NCI-H2081 (cell line): ENCODE measurements at regions not wholly inside any gene's neighbourhood (a gene's known extent, or its start where the extent isn't known, plus 50 kb on each side); places are given as distances from the start of the nearest gene placed in this dataset.
"Not testable (repeated sequence)": the region's sequence is repeated elsewhere in the genome, so short reads cannot be mapped to it uniquely, and the experiment has no call there.

Source experiments
- DNase-seq, 2 experiments: peaks; one replicate each; lab custom pipeline; 2025; lab: John Stamatoyannopoulos, UW

DNA sequence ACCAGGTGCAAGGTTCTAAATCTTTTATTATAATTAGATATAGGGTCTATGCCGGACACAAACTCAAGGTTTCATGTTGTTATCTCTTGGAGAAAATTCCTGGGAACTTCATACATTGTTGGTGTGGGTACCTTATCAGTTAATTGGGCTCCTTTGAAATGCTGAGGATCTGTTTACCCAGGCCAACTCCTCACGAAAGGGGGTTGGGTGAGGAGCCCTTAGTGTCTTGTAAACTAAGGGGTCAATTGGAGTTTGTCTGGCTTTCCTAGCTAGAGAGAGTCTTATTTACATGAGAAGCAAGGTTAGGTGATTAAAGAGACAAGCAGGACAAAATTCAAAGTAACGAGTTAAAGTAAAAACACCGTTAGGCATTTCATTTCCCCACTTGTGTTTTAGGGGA, 670.9 kb downstream of the TMEM121 start:
- not testable (repeated sequence) for DNase-seq

DNA sequence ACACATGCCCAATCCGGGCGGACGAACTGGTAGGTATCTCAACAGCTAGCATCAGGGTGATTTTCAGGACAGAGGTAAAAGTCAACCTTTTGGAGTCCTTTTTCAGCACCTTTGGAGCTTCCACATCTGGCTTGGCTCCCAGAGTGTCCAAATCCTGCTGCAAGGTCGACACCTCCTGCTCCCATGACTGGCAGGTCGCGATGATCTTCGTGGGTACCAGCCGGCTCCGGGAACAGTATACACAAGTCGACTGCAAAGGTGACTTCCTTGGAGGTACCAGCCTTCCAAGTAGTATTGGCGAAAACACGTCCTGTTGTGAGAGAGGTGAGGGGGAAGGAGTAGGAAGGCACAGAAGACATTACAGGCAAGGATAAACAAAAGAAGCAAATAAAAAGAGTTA, 672.7 kb downstream of the TMEM121 start:
- DNase-seq, result no peak

DNA sequence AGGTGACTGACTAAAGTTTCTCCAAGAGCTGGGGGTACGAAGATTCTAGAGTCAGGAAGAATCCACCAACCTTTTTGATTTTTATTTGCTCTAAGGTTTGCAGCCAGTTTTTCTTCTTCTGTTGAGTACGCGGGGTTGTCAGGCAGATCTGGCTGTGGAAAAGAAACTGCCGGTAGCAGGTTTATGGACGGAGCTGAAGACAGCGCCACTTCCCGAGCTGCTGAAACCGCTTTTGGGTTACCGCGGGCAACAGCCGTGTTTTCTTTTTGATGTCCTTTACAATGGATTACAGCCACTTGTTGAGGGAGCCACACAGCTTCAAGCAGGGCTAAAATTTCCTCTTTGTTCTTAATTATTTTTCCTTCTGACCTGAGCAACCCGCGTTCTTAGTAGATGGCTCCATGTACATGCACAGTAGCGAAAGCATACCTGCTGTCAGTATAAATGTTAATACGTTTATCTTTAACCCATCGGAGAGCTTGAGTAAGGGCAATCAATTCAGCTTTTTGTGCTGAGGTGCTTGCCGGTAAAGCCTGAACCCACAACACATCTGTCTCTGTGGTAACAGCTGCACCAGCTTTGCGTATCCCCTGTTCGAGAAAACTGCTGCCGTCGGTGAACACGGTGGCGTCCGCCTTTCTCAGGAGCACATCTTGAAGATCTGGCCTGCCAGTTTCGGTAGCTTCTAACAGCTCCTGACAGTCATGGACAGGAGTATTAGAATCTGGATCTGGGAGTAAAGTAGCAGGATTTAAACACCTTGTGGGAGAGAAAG, 674.3 kb downstream of the TMEM121 start:
- DNase-seq, result no peak

DNA sequence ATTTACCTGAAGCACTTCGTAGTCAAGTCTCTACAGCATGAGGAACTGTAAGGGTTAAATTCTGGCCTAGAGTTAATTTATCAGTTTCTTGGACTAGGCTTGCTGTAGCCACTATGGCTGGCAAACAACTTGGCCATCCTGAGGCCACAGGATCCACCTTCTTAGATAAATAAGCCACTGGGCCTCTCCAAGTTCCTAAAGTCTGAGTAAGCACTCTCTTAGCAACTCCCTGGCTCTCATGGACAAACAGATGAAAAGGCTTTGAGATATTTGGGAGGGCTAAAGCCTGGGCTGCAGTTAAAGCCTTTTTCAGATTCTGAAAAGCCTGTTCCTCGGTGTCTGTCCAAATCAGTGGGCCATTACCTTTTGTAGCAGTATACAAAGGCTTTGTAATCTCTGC, 675.0 kb downstream of the TMEM121 start:
- no peak for DNase-seq

DNA sequence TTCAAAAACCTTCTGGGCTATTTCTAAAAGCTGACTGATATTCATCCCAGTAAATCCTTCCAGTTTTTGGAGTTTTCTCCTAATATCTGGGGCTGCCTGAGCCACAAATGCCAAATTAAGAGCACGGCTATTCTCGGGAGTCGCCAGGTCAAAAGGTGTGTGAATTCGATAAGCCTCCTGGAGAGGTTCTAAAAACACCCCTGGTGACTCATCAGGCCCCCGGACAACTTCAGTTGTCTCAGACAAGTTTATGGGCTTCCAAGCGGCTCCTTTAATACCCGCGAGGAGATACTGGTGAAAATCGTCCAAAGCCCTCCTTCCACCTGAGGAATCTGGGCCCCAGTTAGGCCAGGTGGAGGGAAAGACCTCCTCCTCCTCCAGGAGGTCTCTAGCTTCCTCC, 677.1 kb downstream of the TMEM121 start:
- no peak for DNase-seq

DNA sequence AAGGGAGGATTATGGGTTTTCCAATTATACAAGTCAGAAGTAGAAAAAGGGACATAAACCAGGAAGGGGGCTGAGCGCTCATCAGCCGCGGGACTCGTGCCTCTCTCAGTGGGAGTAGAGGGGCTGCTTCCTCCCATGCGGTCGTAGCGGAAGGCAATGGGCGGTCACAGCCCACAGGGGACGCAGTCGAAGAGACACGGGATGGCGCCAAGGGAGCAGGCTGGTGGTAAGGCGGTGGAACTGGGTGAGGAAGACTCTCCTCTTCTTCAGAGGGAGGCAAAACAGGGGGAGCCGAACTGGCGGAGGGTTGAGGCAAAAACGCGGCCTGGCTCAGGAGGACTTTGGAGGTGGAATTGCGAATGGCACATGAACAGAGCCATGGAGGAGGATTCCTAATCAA, 677.7 kb downstream of the TMEM121 start:
- DNase-seq, result no peak

DNA sequence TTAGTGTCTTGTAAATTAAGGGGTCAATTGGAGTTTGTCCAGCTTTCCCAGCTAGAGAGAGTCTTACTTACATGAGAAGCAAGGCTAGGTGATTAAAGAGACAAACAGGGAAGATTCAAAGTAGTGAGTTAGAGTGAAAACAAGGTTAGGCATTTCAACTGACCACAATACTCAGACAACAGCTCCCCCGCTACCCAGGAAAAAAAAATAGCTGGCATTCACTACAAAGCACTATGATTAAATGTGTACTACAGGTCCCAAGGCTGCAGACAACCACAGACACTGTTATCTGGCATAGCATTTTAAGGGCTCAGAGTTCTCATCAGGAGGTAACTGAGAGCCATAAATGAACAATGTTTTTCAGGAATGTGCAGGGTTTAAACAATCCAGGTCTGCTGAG, 680.9 kb downstream of the TMEM121 start:
- no peak for DNase-seq

DNA sequence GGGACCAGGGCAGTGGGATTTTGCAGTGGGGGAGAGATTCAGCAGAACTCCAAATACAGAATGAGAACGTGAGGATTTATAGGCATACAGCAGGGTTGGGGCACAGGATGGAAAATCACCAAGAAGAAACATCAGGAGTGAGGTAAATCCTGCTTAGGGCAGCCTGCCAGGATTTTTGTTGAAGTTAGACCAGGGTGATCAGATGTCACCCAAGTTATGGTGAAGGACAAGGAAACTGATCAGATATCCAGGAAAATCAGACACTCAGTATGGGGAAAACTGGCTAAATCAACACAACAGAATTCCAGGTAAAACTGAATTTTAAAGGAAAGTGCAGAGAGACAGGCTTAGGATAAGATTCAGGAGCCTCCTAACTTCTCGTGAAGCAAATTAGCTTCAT, 682.4 kb downstream of the TMEM121 start:
- no peak for DNase-seq

DNA sequence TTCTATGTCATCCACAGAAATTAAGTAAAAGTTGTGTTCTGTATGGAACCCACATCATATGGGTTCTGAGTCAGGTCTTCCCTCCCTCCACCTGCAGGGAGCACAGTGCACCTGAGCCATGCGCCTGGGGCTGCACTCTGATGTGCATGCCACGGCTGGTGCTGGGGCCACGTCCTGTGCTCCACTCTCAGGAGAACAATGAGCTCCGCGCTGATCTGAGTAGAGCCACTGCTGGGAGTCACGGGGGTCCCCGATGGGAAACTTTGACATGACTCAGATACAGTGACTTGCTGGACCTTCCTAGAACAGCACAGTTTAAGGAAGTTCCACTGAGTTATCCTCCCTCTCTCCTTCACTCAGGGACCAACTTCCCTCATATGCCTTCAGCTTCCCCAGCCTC, 683.4 kb downstream of the TMEM121 start:
- DNase-seq, result no peak

DNA sequence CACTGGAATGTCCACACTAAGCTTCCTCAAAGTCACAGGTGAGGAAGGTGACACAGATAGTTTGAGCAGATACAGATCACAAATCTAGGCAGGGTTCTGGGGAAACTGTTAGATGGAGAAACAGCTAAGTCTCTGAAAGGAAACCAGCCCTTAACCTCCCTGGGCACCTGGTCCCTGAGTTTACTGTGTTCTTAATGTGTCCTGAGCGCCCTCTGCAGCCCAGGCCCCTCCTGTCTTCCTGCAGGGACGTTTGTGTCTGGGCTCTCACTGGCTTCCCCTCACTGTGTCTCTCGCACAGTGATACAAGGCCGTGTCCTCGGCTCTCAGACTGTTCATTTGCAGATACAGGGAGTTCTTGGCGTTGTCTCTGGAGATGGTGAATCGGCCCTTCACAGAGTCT, 684.3 kb downstream of the TMEM121 start:
- no peak for DNase-seq

DNA sequence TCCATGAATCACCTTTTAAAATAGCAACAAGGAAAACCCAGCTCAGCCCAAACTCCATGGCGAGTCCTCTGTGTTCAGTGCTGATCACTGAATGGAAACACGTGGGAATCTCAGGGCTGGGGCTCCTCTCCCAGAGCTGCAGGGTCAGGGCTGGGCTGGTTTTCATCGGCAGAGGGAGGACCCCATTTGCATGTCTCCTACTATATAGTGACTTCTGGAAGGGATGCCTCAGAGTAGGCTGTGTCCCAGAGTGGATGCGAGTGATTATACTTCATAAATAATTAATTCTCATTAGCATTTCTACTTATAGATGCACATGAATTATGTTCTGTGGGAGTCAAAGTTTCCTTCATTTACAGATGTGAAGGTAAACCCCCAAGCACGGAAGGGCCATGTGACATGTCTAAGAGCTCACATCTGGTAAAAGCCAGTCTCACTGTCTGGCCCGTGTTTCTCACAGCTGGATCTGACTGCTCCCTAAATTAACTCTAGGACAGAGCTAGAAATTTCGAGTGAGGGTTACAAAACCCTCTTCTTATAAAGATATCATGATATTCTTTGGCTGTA, 685.0 kb downstream of the TMEM121 start:
- DNase-seq, result no peak

DNA sequence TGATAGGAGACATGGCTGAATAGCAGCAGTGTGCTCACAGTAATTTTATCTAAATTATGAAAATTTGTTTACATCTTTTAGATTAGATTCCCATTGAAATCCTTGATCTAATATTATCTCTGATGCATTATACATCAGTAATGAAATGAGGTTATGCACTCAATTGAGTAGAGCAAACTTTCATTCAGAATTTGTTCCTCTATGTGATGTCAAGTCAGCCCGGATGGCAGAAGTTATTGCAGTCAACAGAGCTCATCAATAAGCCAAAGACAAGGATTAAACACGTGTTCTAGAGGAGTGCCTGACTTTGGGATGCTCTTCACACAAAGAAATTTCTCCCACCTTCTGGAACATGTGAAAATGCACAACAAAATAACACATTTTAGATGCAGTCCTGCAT, 688.8 kb downstream of the TMEM121 start:
- no peak for DNase-seq

DNA sequence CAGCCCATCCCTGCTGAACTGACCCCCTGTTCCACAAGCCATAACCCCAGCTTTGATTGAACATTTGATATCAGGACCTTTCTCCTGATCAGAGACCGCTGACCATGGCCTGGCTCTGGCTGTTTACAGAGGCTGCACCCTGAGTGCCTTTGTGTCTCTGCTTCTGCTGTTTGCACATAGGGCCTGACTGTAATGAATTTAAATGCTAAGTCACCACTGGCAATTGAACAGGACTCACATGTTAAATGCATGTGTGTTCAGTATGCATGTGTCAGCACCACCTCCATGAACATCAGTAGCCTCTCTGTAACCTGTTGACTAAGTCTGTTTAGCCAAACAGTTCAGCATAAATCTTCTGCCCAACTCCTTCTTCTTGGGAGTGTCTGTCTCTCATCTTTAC, 690.3 kb downstream of the TMEM121 start:
- DNase-seq, result no peak

DNA sequence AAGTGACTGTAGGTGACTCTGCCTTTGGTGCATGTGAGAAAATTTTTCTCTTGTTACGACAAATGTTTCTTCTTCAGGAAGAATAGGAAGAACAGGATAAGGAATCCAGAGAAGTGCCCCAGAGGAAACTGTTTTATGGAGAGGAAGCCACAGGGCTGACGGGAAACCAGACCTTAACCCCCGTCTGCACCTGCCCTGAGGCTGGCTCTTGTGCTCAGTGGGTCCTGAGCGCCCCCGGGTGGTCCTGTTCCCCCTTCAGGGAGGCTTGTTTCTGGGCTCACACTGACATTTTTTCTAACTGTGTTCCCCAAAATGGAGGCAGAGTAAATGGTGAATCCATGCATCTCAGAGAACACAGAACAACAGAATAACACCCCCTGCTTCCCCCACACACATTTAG, 691.8 kb downstream of the TMEM121 start:
- no peak for DNase-seq

DNA sequence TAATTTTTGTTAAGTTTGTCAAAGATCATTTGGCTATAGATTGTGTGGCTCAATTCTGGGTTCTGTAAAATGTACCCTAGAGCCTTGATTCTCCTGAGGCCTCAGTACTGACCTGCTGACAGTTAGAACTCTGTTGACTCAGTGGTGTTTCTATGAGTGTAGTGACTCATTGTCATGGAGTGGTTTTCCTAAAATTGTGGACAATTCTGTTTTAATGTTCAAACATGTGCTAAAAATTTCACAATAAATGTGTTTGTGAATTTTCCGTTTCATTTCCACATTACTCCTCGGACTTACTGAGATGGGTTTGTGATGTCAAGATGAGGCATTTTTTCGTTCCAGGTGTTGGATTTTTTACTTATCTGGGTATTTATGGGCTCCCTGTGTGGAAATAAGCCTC, 695.9 kb downstream of the TMEM121 start:
- no peak for DNase-seq

DNA sequence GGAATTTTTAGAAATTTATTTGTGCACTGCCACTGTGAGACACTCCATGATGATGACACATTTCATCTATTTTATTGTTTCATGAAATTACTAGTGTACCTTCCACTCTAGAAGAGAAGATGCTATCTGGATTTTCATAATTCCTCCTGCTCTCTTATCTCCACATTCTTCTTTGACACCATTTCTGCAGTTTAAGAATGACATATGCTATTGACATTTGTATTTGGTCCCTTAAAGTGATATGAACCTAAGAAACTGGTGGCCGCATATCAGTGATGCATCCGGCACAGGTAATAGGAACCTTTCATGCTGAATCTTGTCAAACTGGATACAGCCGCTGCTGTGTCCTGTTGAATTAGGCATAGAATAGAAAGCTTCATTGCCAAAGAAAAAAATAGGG, 696.3 kb downstream of the TMEM121 start:
- no peak for DNase-seq

DNA sequence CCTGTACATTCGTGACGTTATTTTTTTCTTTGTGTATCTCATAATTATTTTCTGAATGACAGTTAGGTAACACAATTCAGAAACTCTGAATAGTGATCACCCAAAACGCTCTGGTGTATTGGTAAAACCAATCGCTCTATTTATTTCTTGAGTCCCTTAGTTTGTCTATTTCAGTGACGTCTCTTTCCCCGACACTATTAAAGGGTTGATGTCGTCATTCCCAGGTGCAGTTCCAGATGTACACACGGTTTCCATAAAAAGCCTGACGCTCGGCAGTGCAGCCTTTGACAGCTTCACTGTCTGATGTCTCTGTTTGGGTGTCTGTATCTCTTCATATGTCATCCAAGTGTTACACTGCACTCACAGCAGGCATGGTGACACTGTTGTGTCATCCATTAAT, 701.4 kb downstream of the TMEM121 start:
- no peak for DNase-seq

DNA sequence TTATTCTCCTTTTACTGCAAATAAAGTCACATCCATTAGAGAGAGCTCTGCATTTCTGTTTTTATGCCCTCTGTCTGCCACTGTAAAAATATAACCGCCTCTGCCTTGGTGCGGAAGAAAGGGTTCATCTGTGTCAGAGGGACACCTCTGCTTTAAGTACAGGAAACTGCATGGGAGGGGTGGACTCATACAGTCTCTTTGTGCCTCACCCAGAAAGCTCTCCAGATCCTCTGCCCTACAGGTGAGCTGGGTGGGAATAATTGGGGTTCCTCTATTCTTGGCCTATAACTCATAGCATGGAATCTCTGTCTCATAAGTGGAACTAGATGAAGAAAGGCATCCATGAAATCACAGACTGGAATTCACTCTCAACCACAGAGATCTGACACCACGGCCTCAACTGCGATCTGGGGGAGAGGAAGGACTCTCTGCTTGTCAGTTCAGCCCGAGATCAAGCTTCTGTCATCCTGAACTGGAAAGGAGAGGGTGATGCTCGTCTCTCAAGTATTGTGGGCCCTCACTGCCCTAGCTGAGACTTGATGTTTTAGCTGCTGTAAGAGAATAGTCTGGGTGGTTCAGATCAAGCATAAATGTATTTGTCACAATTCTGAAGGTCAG, 702.3 kb downstream of the TMEM121 start:
- no peak for DNase-seq

DNA sequence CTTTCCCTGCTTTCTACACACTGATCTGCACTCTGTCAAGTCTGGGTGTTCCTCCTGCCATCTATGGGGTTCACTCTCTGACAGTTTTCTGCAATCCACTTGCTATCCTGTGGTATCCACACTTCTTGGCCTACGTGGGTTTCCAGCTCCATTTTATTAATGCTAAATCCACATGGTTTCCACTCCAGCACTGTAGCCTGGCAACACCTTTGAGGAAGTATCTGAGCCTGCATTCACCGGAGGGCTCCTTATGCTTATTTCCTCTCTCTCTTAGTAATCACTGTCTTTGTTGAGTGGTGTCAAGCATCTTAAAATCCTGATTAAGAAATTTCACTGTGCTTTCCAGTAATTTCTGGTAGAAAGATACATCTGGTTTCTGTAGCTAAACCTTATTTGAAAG, 703.7 kb downstream of the TMEM121 start:
- no peak for DNase-seq

DNA sequence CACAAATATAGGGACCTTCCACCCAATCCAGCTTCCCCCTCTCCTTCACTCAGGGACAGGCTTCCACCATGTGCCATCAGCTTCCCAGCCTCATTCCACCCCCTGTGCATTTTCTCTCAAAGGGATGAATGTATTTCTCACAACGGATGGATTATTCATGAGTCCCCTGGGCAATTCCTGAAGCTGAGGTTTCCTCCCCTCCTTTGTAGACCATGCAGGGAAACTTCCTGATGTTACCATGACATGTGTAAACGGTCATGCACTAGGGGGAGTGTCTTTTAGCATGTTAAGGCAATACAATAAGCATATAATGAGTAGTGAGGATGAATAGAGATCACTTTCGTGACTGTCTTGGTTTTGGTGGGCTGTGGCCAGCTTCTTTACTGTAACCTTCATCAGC, 706.8 kb downstream of the TMEM121 start:
- DNase-seq, result not testable (repeated sequence)

DNA sequence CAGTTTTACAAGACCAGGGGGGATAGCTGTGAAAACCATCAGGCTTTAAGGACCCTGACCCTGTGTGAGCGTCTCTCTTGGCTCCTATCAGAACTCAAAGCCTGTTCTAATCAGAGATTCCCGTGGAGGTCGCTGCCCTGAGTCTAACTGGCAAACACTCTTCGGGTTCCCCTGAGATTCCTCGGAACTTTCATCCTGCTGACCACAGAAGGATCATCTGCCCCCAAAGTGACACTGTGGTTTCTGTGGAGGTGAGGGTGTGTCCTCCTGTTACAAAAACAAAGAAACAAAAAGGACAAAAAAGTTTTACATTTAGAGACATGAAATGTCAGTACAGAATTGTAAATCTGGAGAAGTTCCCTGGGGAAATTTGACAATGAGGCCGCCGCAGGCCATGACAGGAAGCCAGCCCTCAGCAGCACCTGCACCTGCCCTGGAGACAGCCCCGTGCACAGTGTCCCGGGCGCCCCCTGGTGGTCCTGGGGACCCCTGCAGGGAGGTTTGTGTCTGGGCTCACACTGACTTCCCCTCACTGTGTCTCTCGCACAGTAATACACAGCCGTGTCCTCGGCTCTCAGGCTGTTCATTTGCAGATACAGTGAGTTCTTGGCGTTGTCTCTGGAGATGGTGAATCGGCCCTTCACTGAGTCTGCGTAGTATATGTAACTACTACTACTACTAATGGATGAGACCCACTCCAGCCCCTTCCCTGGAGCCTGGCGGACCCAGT, 708.3 kb downstream of the TMEM121 start:
- peak in 1 of 2 experiments; percentile 2 for DNase-seq

DNA sequence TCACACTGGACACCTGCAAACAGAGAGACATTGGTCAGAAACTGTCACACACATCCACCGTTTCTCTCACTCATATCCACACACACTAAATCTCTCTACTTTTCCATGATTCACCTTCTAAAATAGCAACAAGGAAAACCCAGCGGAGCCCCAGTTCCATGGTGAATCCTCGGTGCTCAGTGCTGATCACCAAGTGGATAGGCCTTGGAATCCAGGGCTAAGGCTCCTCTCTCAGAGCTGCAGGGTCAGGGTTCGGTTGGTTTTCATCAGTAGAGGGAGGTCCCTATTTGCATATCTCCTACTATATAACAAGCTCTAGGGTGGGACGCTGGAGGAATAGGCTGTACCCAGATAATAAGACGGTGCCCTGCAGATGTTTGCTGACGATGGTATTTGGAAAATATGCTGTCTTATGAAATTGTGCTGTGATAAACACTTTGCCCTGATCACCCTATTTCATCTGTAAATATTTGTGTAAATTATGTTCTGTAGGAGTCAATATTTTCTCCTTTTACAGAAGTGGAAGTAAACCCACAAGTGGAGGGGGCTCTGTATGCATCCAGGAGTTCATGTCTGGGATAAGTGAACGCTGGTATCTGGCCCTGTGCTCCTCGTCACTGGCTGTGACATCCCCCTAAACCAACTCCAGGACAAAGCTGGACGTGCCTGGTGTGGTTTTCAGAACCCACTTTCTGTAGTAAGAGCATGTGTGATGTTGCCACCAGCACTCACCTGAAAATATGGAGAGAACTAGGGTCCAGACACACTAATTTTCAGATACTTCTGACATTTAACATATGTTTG, 709.2 kb downstream of the TMEM121 start:
- no peak for DNase-seq
